Smooth muscle cell (in vitro differentiated cells): ENCODE measurements at regions not wholly inside any gene's neighbourhood (a gene's known extent, or its start where the extent isn't known, plus 50 kb on each side); places are given as distances from the start of the nearest gene placed in this dataset.

ENCODE experiments used
- DNase-seq: peaks from one replicate; lab custom pipeline; 2025; ENCODE audit not compliant: unreplicated experiment; lab: John Stamatoyannopoulos, UW
- H2AFZ ChIP-seq: fragments of 200-600 bp; sonication (generic); 2 replicates; pipeline ENCODE4 v1.6.0; 2016; ENCODE audit warnings: antibody characterized with exemption, low read depth, mild to moderate bottlenecking
- H3F3A ChIP-seq: fragments of 200-600 bp; sonication (generic); 2 replicates; pipeline ENCODE4 v1.6.0; 2017; ENCODE audit warnings: antibody characterized with exemption, low read depth
- H3K27ac ChIP-seq: fragments of 200-600 bp; sonication (generic); 2 replicates; pipeline ENCODE4 v1.5.1; 2016; ENCODE audit warnings: low read depth, mild to moderate bottlenecking
- H3K27me3 ChIP-seq: fragments of 200-600 bp; sonication (generic); 2 replicates; pipeline ENCODE4 v1.6.1; 2016; ENCODE audit warnings: low read depth, mild to moderate bottlenecking
- H3K36me3 ChIP-seq: fragments of 200-600 bp; sonication (generic); 2 replicates; pipeline ENCODE4 v1.5.1; 2016; ENCODE audit warnings: low read depth
- H3K4me1 ChIP-seq: fragments of 200-600 bp; sonication (generic); 2 replicates; pipeline ENCODE4 v1.5.1; 2016; ENCODE audit warnings: low read depth
- H3K4me2 ChIP-seq: fragments of 200-600 bp; sonication (generic); 2 replicates; pipeline ENCODE4 v1.6.0; 2016; ENCODE audit warnings: mild to moderate bottlenecking
- H3K4me3 ChIP-seq: fragments of 200-600 bp; sonication (generic); 2 replicates; pipeline ENCODE4 v1.5.1; 2016; ENCODE audit warnings: mild to moderate bottlenecking
- H3K79me2 ChIP-seq: fragments of 200-600 bp; sonication (generic); 2 replicates; pipeline ENCODE4 v1.6.0; 2016; ENCODE audit warnings: low read depth, mild to moderate bottlenecking
- H3K9ac ChIP-seq: fragments of 200-600 bp; sonication (generic); 2 replicates; pipeline ENCODE4 v1.6.0; 2016; ENCODE audit warnings: low read depth
- H3K9me3 ChIP-seq: fragments of 200-600 bp; sonication (generic); replicated peaks from 2 replicates; pipeline ENCODE4 v1.5.1; 2016; ENCODE audit warnings: low read depth
- H4K20me1 ChIP-seq: fragments of 200-600 bp; sonication (generic); 2 replicates; pipeline ENCODE4 v1.6.0; 2016; ENCODE audit warnings: low read depth
- CTCF ChIP-seq: fragments of 200-600 bp; sonication (generic); IDR thresholded peaks from 2 replicates; pipeline ENCODE4 v1.5.1; 2017; ENCODE audit warnings: borderline replicate concordance, mild to moderate bottlenecking, antibody characterized with exemption; ENCODE audit not compliant: insufficient read depth, poor library complexity, severe bottlenecking
- WGBS: methylation state at CpG from one replicate; pipeline ENCODE4 v1.1.7; 2016; ENCODE audit warnings: low lambda C conversion rate; 5-methylcytosine and 5-hydroxymethylcytosine counted together

- H3K36me3 ChIP-seq: no peaks in the 10 kb centered on the region
- peak overlapping the region; percentile 76 for H3K4me2 ChIP-seq
- H3K27me3 ChIP-seq: no peaks in the 10 kb centered on the region
- H2AFZ ChIP-seq: no peak overlapping the region
- H3K79me2 ChIP-seq: no peaks in the 10 kb centered on the region
- H3K9me3 ChIP-seq: no peaks in the 10 kb centered on the region
- peak overlapping the region; percentile 5 for H3K4me3 ChIP-seq
- DNase-seq: no peak
- H3K27ac ChIP-seq: peak overlapping the region; percentile 5
- no peaks in the 10 kb centered on the region for H4K20me1 ChIP-seq
- WGBS: 67% methylated on average over 2 of the region's 2 CpGs
- no peak overlapping the region for H3K9ac ChIP-seq
- H3F3A ChIP-seq: peaks cover 6% of the 10 kb centered on the region
- TF ChIP-seq CTCF: no peak
- H3K4me1 ChIP-seq: peaks cover 9% of the 10 kb centered on the region
Measured at GRCh38 chr7:13092708-13093005, 405.2 kb downstream of the ARL4A start.

GRCh38 chr7:13093160-13093559 lies 405.7 kb downstream of the ARL4A start:
- H3K4me1 ChIP-seq: peaks cover 13% of the 10 kb centered on the region
- WGBS: 31% methylated on average over 1 of the region's 1 CpG
- H3K79me2 ChIP-seq: no peaks in the 10 kb centered on the region
- peaks cover 6% of the 10 kb centered on the region for H3F3A ChIP-seq
- H3K9ac ChIP-seq: no peak overlapping the region
- no peak overlapping the region for H3K27ac ChIP-seq
- H3K4me2 ChIP-seq: peak overlapping the region; percentile 28
- DNase-seq: no peak
- no peaks in the 10 kb centered on the region for H4K20me1 ChIP-seq
- H3K36me3 ChIP-seq: no peaks in the 10 kb centered on the region
- H2AFZ ChIP-seq: no peak overlapping the region
- H3K9me3 ChIP-seq: no peaks in the 10 kb centered on the region
- TF ChIP-seq CTCF: no peak
- no peak overlapping the region for H3K4me3 ChIP-seq
- no peaks in the 10 kb centered on the region for H3K27me3 ChIP-seq

- 70% methylated on average over 3 of the region's 3 CpGs for WGBS
- H2AFZ ChIP-seq: no peak overlapping the region
- H3K79me2 ChIP-seq: no peaks in the 10 kb centered on the region
- no peaks in the 10 kb centered on the region for H3K27me3 ChIP-seq
- H3F3A ChIP-seq: peaks cover 4% of the 10 kb centered on the region
- no peak for DNase-seq
- H3K4me1 ChIP-seq: peaks cover 10% of the 10 kb centered on the region
- H3K27ac ChIP-seq: no peak overlapping the region
- no peaks in the 10 kb centered on the region for H4K20me1 ChIP-seq
- H3K9me3 ChIP-seq: no peaks in the 10 kb centered on the region
- H3K9ac ChIP-seq: no peak overlapping the region
- H3K4me2 ChIP-seq: no peak overlapping the region
- no peak for TF ChIP-seq CTCF
- no peaks in the 10 kb centered on the region for H3K36me3 ChIP-seq
- H3K4me3 ChIP-seq: no peak overlapping the region
Measured at GRCh38 chr7:13097499-13097898, 410.1 kb downstream of the ARL4A start.

- Histone ChIP-seq H4K20me1 (no peaks in the 10 kb centered on the region), H3F3A (no peaks in the 10 kb centered on the region), H3K9ac (no peak overlapping the region), H2AFZ (no peak overlapping the region), H3K4me3 (no peak overlapping the region), H3K27ac (no peak overlapping the region), H3K9me3 (no peaks in the 10 kb centered on the region), H3K79me2 (no peaks in the 10 kb centered on the region), H3K36me3 (no peaks in the 10 kb centered on the region), H3K4me2 (no peak overlapping the region), H3K4me1 (peaks cover 6% of the 10 kb centered on the region), H3K27me3 (no peaks in the 10 kb centered on the region)
- TF ChIP-seq CTCF: no peak
- no peak for DNase-seq
- WGBS: 95% methylated on average over 4 of the region's 4 CpGs
Measured at GRCh38 chr7:13098161-13098560, 410.7 kb downstream of the ARL4A start.
